ENCODE measurements at regions not wholly inside any gene's neighbourhood (a gene's known extent, or its start where the extent isn't known, plus 50 kb on each side); places are given as distances from the start of the nearest gene placed in this dataset.

DNA sequence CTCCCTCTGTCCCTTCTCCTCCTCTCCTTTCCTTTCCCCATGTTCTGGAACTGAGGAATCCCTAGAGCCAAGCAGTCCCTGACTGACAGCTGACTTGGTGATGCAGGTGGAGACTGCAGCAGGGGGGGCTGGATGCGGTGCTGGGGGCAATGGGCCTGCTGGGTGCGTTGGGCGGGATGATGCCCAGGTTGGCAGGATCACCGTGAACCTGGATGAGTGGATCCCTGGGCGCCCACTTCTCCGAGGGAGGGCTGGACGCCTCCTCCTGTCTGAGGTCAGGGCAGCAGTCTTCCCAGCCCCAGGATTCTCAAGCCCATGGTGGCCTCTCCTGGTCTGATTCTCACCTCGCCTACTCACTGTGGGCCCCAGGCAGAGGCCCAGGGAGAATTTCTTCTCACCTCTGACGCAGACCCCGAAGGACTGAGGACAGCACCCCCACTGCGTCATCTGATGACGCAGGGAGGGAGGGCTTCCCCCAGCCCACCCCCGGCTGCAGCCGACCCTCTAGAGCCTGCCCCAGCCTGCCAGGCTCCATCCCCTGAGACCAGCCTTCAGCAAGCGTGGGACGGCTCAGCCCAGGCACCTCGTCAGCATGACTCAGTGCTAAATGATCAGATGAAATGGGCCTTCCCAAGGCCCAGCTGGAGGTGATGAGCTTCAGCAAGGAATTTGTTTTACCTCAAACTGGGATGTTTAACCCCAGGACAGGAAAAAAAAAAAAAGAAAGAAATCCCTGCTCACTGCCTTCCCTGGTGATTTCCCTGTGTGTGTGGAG, 188.0 kb upstream of the TNRC6C start:
- Mint-ChIP-seq H3K9me3 (peaks cover 9% of the 10 kb centered on the region), H3K4me1 (peaks cover 27% of the 10 kb centered on the region), H3K27me3 (ENCODE audit: low read depth, poor library complexity) (peaks cover 10% of the 10 kb centered on the region), H3K36me3 (ENCODE audit: low read depth) (peaks cover 3% of the 10 kb centered on the region), H3K27ac (peak overlapping the region; percentile 59), H3K4me3 (no peak overlapping the region)
- TF ChIP-seq, protein P1, sequence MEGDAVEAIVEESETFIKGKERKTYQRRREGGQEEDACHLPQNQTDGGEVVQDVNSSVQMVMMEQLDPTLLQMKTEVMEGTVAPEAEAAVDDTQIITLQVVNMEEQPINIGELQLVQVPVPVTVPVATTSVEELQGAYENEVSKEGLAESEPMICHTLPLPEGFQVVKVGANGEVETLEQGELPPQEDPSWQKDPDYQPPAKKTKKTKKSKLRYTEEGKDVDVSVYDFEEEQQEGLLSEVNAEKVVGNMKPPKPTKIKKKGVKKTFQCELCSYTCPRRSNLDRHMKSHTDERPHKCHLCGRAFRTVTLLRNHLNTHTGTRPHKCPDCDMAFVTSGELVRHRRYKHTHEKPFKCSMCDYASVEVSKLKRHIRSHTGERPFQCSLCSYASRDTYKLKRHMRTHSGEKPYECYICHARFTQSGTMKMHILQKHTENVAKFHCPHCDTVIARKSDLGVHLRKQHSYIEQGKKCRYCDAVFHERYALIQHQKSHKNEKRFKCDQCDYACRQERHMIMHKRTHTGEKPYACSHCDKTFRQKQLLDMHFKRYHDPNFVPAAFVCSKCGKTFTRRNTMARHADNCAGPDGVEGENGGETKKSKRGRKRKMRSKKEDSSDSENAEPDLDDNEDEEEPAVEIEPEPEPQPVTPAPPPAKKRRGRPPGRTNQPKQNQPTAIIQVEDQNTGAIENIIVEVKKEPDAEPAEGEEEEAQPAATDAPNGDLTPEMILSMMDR (IDR thresholded peaks at IDR 0.05) = no peak
- no peak for DNase-seq

DNA sequence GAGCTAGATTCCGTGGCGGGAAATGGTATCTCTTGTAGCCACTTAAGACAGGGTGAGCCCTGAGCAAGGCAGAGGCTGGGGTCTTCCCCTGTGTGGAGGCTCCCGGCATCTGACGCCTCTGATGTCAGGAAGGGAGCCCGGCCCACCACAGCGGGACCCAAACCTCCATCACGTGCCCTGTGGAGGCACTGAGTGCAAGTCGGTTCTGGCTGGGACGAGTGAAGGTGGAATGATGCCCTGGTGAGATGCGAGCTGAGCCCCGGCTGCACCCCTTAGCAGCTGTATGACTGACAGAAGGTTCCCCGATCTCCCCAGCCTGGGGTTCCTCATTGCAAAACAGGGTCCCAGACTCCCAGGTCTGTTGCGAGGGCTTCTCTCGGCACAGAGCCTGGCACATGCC, 187.4 kb upstream of the TNRC6C start:
- Mint-ChIP-seq H3K27ac (no peak overlapping the region), H3K27me3 (ENCODE audit: low read depth, poor library complexity) (peaks cover 10% of the 10 kb centered on the region), H3K4me3 (no peak overlapping the region)

DNA sequence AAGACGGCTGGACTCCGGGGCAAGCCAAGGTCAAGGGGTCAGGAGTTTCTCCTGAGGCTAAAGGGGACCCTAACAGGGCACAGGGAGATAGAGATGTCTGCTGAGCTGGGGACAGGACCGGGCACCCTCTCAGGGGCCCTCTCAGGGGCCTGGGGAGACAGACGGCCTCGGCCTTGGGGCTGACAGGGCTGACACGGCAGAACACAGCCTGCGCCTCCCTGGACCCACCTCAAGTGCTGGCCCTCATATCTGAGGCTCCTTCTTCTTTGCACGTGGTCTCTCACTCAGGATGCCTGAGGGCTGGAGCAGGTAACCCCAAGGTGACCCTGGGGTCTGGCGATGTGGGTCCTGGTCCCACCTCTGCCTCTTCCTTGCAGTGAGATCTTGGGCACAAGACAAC, 186.9 kb upstream of the TNRC6C start:
- no peak for DNase-seq
- Mint-ChIP-seq H3K4me1 (peaks cover 27% of the 10 kb centered on the region), H3K27ac (no peak overlapping the region), H3K4me3 (no peak overlapping the region), H3K9me3 (peaks cover 9% of the 10 kb centered on the region), H3K36me3 (ENCODE audit: low read depth) (peaks cover 3% of the 10 kb centered on the region), H3K27me3 (ENCODE audit: low read depth, poor library complexity) (peaks cover 10% of the 10 kb centered on the region)
- TF ChIP-seq, protein P1 (IDR thresholded peaks at IDR 0.05) = no peak

More for the DNA sequence above, 187.4 kb upstream of the TNRC6C start:
- Mint-ChIP-seq H3K9me3 (peaks cover 9% of the 10 kb centered on the region), H3K36me3 (ENCODE audit: low read depth) (peaks cover 3% of the 10 kb centered on the region), H3K4me1 (peaks cover 27% of the 10 kb centered on the region)
- DNase-seq = no peak
- TF ChIP-seq, protein P1 (IDR thresholded peaks at IDR 0.05) = no peak

DNA sequence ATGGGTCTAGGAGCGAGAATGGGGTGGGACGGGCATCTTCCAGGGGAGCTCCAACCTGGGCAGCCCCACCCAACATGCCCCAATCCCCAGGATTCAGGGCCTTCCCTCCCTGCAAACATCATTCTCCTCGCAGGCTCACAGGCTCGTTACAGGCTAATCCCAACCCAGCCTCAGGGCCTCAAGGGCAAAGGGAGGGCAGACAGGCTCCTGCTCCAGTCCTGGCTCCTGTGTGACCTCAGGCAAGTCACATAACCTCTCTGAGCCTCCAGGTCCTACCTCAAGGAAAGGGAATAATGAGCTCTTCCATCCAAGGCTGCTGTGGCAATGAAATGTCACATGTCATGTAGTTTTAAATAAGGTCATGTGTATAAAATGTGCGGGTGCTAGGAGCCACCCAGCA, 186.5 kb upstream of the TNRC6C start:
- TF ChIP-seq, protein P1 (IDR thresholded peaks at IDR 0.05) = no peak
- Mint-ChIP-seq H3K4me3 (no peak overlapping the region), H3K27ac (no peak overlapping the region), H3K27me3 (ENCODE audit: low read depth, poor library complexity) (peaks cover 10% of the 10 kb centered on the region), H3K4me1 (peaks cover 27% of the 10 kb centered on the region), H3K36me3 (ENCODE audit: low read depth) (peaks cover 3% of the 10 kb centered on the region), H3K9me3 (peaks cover 9% of the 10 kb centered on the region)
- no peak for DNase-seq

DNA sequence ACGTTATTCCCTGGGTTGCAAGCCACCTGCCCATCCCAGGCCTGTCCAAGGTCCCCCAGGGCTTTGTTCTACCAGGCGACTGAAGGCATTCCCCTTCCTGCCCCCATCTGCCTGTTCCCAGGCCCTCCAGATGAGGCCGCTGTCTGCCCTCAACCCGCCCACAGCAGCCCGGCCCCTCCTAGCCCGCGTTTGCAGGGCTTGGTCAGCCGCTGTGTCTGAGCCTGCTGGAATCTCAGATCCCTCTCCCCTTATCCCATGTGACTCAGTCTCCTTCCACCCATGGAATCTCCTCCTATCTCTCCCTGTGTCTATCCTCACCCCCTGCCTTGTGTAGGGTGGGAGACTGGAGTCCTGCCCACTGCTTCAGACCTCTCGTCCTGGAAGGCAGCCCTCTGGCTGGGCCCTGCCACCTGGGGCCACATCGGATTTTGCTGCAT, 186.0 kb upstream of the TNRC6C start:
- Mint-ChIP-seq H3K9me3 (peaks cover 10% of the 10 kb centered on the region), H3K4me3 (no peak overlapping the region), H3K27ac (no peak overlapping the region), H3K27me3 (ENCODE audit: low read depth, poor library complexity) (peaks cover 10% of the 10 kb centered on the region), H3K36me3 (ENCODE audit: low read depth) (peaks cover 3% of the 10 kb centered on the region), H3K4me1 (peaks cover 27% of the 10 kb centered on the region)
- TF ChIP-seq, protein P1 (IDR thresholded peaks at IDR 0.05) = peak; percentile 60
- peak; percentile 65 for DNase-seq

DNA sequence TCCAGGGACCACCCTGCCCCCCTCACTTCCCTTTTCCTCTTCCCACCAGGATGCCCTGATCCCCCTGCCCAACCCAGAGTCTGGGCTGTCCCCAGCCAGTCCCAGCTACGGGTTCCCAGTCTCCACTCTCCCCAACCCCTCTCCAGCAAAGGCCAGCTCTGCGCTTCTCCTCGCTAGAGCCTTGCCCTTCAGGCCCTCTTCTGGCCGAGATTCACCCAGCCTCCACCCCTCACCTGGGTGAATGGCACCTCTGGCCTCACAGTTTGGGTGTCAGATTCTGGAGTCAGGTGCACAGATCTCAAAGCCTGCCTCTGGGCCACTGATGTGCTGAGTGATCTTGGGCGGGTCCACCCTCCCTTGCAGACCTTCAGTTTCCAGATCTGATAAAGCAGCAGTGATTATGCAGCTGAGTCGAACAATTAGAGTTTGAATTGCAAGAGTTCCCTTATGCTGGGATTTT, 185.6 kb upstream of the TNRC6C start:
- no peak overlapping the region for H3K27ac Mint-ChIP-seq

More for the DNA sequence above, 185.6 kb upstream of the TNRC6C start:
- DNase-seq = no peak
- Mint-ChIP-seq H3K4me1 (peaks cover 30% of the 10 kb centered on the region), H3K27me3 (ENCODE audit: low read depth, poor library complexity) (peaks cover 13% of the 10 kb centered on the region), H3K9me3 (peaks cover 14% of the 10 kb centered on the region), H3K4me3 (no peak overlapping the region), H3K36me3 (ENCODE audit: low read depth) (peaks cover 3% of the 10 kb centered on the region)
- TF ChIP-seq, protein P1 (IDR thresholded peaks at IDR 0.05) = no peak
